Fibroblast of skin of left quadriceps (primary cell): ENCODE measurements at regions not wholly inside any gene's neighbourhood (a gene's known extent, or its start where the extent isn't known, plus 50 kb on each side); places are given as distances from the start of the nearest gene placed in this dataset.
"Not testable (repeated sequence)": the region's sequence is repeated elsewhere in the genome, so short reads cannot be mapped to it uniquely, and the experiment has no call there.

ENCODE experiments used
- DNase-seq, 2 experiments: peaks; one replicate each; pipeline ENCODE4 v3.0.0-alpha.2; 2013; ENCODE audit warnings: low read depth in 2 of 2

GRCh38 chr12:131389054-131390013 lies 321.6 kb upstream of the SFSWAP start:
- no peak for DNase-seq

GRCh38 chr12:131390412-131391334 lies 320.2 kb upstream of the SFSWAP start:
- no peak for DNase-seq

- DNase-seq, result no peak
These were observed 319.5 kb upstream of the SFSWAP start for GRCh38 chr12:131391399-131391798.

GRCh38 chr12:131394752-131395151 lies 316.1 kb upstream of the SFSWAP start:
- not testable (repeated sequence) for DNase-seq

GRCh38 chr12:131395209-131395684 lies 315.6 kb upstream of the SFSWAP start:
- not testable (repeated sequence) for DNase-seq

- no peak for DNase-seq
These were observed 314.8 kb upstream of the SFSWAP start for GRCh38 chr12:131395971-131396573.

- DNase-seq, result no peak
These were observed 313.3 kb upstream of the SFSWAP start for GRCh38 chr12:131397493-131398181.

GRCh38 chr12:131399000-131399399 lies 311.9 kb upstream of the SFSWAP start:
- no peak for DNase-seq

GRCh38 chr12:131400668-131401294 lies 310.1 kb upstream of the SFSWAP start:
- not testable (repeated sequence) for DNase-seq

- DNase-seq, result not testable (repeated sequence)
These were observed 308.8 kb upstream of the SFSWAP start for GRCh38 chr12:131401907-131402633.

- no peak for DNase-seq
These were observed 308.0 kb upstream of the SFSWAP start for GRCh38 chr12:131402781-131403396.

GRCh38 chr12:131403676-131404075 lies 307.2 kb upstream of the SFSWAP start:
- DNase-seq, result no peak

- DNase-seq, result no peak
These were observed 306.2 kb upstream of the SFSWAP start for GRCh38 chr12:131404705-131405104.

- no peak for DNase-seq
These were observed 303.5 kb upstream of the SFSWAP start for GRCh38 chr12:131407221-131408035.

- no peak for DNase-seq
These were observed 302.9 kb upstream of the SFSWAP start for GRCh38 chr12:131408036-131408365.

GRCh38 chr12:131408484-131408883 lies 302.4 kb upstream of the SFSWAP start:
- DNase-seq, result no peak

GRCh38 chr12:131409211-131409610 lies 301.7 kb upstream of the SFSWAP start:
- no peak for DNase-seq

- DNase-seq, result not testable (repeated sequence)
These were observed 299.1 kb upstream of the SFSWAP start for GRCh38 chr12:131411827-131412226.

- no peak for DNase-seq
These were observed 297.9 kb upstream of the SFSWAP start for GRCh38 chr12:131413006-131413405.
